Upper lobe of left lung (tissue), 4 donors: ENCODE measurements at regions not wholly inside any gene's neighbourhood (a gene's known extent, or its start where the extent isn't known, plus 50 kb on each side); places are given as distances from the start of the nearest gene placed in this dataset.
"Not testable (repeated sequence)": the region's sequence is repeated elsewhere in the genome, so short reads cannot be mapped to it uniquely, and the experiment has no call there.

Experiments
- CTCF ChIP-seq, 6 experiments: fragments of 450-650 bp in 4 of 6; fragments of 200-600 bp in 2 of 6; sonication (generic) in 2 of 6; IDR thresholded peaks; one replicate each; pipeline ENCODE4 v1.5.1; 2016 to 2019; ENCODE audit warnings: antibody characterized with exemption in 6 of 6
- EP300 ChIP-seq, 4 donors: sonication (generic); formaldehyde crosslinking; IDR thresholded peaks; one replicate each; pipeline ENCODE4 v1.5.1; 2017; ENCODE audit warnings: antibody characterized with exemption in 4 of 4, control low read depth in 2 of 4
- POLR2A ChIP-seq, 4 donors: fragments of 450-650 bp; IDR thresholded peaks; one replicate each; pipeline ENCODE4 v1.5.1; 2016 to 2017; ENCODE audit warnings: antibody characterized with exemption in 4 of 4, mild to moderate bottlenecking in 2 of 4
- POLR2AphosphoS5 ChIP-seq, 2 donors: sonication (generic); formaldehyde crosslinking; IDR thresholded peaks; one replicate each; pipeline ENCODE4 v1.5.1; 2017; ENCODE audit warnings: antibody characterized with exemption in 2 of 2

GRCh38 chr1:31517986-31518385 is 58.3 kb upstream of the TINAGL1 start:
- TF ChIP-seq CTCF, POLR2A, POLR2AphosphoS5, EP300 (IDR thresholded peaks at IDR 0.05): not testable (repeated sequence)
